ENCODE measurements at regions not wholly inside any gene's neighbourhood (a gene's known extent, or its start where the extent isn't known, plus 50 kb on each side); places are given as distances from the start of the nearest gene placed in this dataset.

- H4K20me1 ChIP-seq, result no peaks in the 10 kb centered on the region
- no peak overlapping the region for H3K9ac ChIP-seq
- H3K36me3 ChIP-seq, result no peaks in the 10 kb centered on the region
- H3K4me3 ChIP-seq, result no peak overlapping the region
- H3K4me1 ChIP-seq, result no peaks in the 10 kb centered on the region
- no peak overlapping the region for H3K4me2 ChIP-seq
- H3K9me3 ChIP-seq (replicated peaks in 1 of 11), result no peaks in the 10 kb centered on the region; a peak in 1 of 22 replicates
- no peak overlapping the region for H3K27ac ChIP-seq
- no peaks in the 10 kb centered on the region for H3K27me3 ChIP-seq
- TF ChIP-seq Cebpa-rat (IDR thresholded peaks at IDR 0.05), result no peak
Observed at GRCh38 chr6:22349051-22349450, 52.2 kb upstream of the PRL start.

GRCh38 chr6:22349528-22349927 lies 52.7 kb upstream of the PRL start:
- Histone ChIP-seq H3K27ac (no peak overlapping the region), H3K36me3 (no peaks in the 10 kb centered on the region), H4K20me1 (no peaks in the 10 kb centered on the region), H3K9me3 (replicated peaks in 1 of 11) (no peaks in the 10 kb centered on the region; a peak in 1 of 22 replicates), H3K4me1 (no peaks in the 10 kb centered on the region), H3K9ac (no peak overlapping the region), H3K4me2 (no peak overlapping the region), H3K27me3 (no peaks in the 10 kb centered on the region), H3K4me3 (no peak overlapping the region)
- no peak for TF ChIP-seq Cebpa-rat (IDR thresholded peaks at IDR 0.05)

GRCh38 chr6:22350109-22350508 lies 53.3 kb upstream of the PRL start:
- Histone ChIP-seq H3K27me3 (no peaks in the 10 kb centered on the region), H3K36me3 (no peaks in the 10 kb centered on the region), H4K20me1 (no peaks in the 10 kb centered on the region), H3K9me3 (replicated peaks in 1 of 11) (peaks cover 0 to 4% (median 0%) of the 10 kb centered on the region in 11 experiments; a peak in 3 of 22 replicates), H3K9ac (no peak overlapping the region), H3K4me2 (no peak overlapping the region), H3K4me1 (no peaks in the 10 kb centered on the region), H3K4me3 (no peak overlapping the region), H3K27ac (no peak overlapping the region)
- TF ChIP-seq Cebpa-rat (IDR thresholded peaks at IDR 0.05), result no peak

- Histone ChIP-seq H3K4me1 (no peaks in the 10 kb centered on the region), H3K27me3 (no peaks in the 10 kb centered on the region)
Observed at GRCh38 chr6:22353101-22353500, 56.3 kb upstream of the PRL start.

GRCh38 chr6:22356362-22356940 lies 59.6 kb upstream of the PRL start:
- Histone ChIP-seq H3K4me2 (no peak overlapping the region), H4K20me1 (no peaks in the 10 kb centered on the region), H3K4me3 (no peak overlapping the region), H3K27me3 (no peaks in the 10 kb centered on the region), H3K9me3 (replicated peaks in 1 of 11) (peaks cover 0 to 8% (median under 1%) of the 10 kb centered on the region in 11 experiments; a peak in 3 of 22 replicates), H3K9ac (no peak overlapping the region), H3K4me1 (no peaks in the 10 kb centered on the region), H3K36me3 (no peaks in the 10 kb centered on the region), H3K27ac (no peak overlapping the region)
- TF ChIP-seq Cebpa-rat (IDR thresholded peaks at IDR 0.05), result no peak

More at GRCh38 chr6:22353101-22353500, 56.3 kb upstream of the PRL start:
- no peak for TF ChIP-seq Cebpa-rat (IDR thresholded peaks at IDR 0.05)
- no peaks in the 10 kb centered on the region for H4K20me1 ChIP-seq
- no peak overlapping the region for H3K27ac ChIP-seq
- no peak overlapping the region for H3K4me3 ChIP-seq
- H3K36me3 ChIP-seq, result no peaks in the 10 kb centered on the region
- peaks cover 0 to 8% (median 0%) of the 10 kb centered on the region in 11 experiments; a peak in 3 of 22 replicates for H3K9me3 ChIP-seq (replicated peaks in 1 of 11)
- H3K4me2 ChIP-seq, result no peak overlapping the region
- H3K9ac ChIP-seq, result no peak overlapping the region

DNA sequence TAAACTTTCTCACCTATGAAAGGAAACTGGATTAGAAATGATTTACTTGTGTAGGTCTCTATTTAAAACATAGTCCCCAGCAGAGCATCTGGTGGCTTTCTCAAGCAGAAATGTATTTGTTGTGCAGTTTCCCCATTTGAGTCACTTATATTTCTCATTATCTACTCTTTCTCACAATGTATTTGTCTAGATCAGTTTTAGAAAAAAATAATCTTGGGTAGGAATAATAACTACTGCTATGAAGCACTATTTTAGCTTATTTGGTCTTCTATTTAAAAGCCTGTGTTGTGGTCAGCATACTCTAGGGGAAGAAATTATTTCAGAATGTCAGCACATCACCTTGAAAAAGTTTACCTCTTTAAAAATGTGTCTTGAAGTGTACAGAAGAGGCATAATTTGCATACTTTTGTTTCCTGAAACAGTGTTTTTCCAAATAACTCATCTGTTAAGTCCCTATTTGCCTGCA lies 60.9 kb upstream of the PRL start:
- Histone ChIP-seq H3K36me3 (no peaks in the 10 kb centered on the region), H3K9me3 (replicated peaks in 1 of 11) (peaks cover 0 to 9% (median 3%) of the 10 kb centered on the region in 11 experiments; a peak in 4 of 22 replicates), H3K27ac (no peak overlapping the region), H3K4me3 (no peak overlapping the region), H3K4me1 (0 out of 20 replicates have a peak, but pooled peaks cover 0 to under 1% (median 0%) of the 10 kb centered on the region in 10 experiments), H3K4me2 (no peak overlapping the region), H3K9ac (no peak overlapping the region), H3K27me3 (no peaks in the 10 kb centered on the region), H4K20me1 (no peaks in the 10 kb centered on the region)
- no peak for TF ChIP-seq Cebpa-rat (IDR thresholded peaks at IDR 0.05)

- no peaks in the 10 kb centered on the region for H3K36me3 ChIP-seq
- no peaks in the 10 kb centered on the region for H3K27me3 ChIP-seq
- no peak overlapping the region for H3K27ac ChIP-seq
- no peak overlapping the region for H3K4me3 ChIP-seq
- H3K4me1 ChIP-seq, result 0 out of 20 replicates have a peak, but pooled peaks cover 0 to 3% (median 0%) of the 10 kb centered on the region in 10 experiments
- TF ChIP-seq Cebpa-rat (IDR thresholded peaks at IDR 0.05), result no peak
- H4K20me1 ChIP-seq, result no peaks in the 10 kb centered on the region
- H3K9ac ChIP-seq, result no peak overlapping the region
- no peak overlapping the region for H3K4me2 ChIP-seq
- H3K9me3 ChIP-seq (replicated peaks in 1 of 11), result peaks cover 0 to 7% (median 0%) of the 10 kb centered on the region in 11 experiments; a peak in 1 of 22 replicates
Observed at GRCh38 chr6:22361576-22361975, 64.7 kb upstream of the PRL start.

GRCh38 chr6:22362361-22362760 lies 65.5 kb upstream of the PRL start:
- Histone ChIP-seq H3K36me3 (no peaks in the 10 kb centered on the region), H3K9ac (no peak overlapping the region), H3K9me3 (replicated peaks in 1 of 11) (peaks cover 0 to 5% (median 0%) of the 10 kb centered on the region in 11 experiments; a peak in 1 of 22 replicates), H3K4me3 (no peak overlapping the region), H4K20me1 (no peaks in the 10 kb centered on the region), H3K4me2 (no peak overlapping the region), H3K27me3 (no peaks in the 10 kb centered on the region), H3K4me1 (0 out of 20 replicates have a peak, but pooled peaks cover 0 to 3% (median 0%) of the 10 kb centered on the region in 10 experiments), H3K27ac (no peak overlapping the region)
- TF ChIP-seq Cebpa-rat (IDR thresholded peaks at IDR 0.05), result no peak

DNA sequence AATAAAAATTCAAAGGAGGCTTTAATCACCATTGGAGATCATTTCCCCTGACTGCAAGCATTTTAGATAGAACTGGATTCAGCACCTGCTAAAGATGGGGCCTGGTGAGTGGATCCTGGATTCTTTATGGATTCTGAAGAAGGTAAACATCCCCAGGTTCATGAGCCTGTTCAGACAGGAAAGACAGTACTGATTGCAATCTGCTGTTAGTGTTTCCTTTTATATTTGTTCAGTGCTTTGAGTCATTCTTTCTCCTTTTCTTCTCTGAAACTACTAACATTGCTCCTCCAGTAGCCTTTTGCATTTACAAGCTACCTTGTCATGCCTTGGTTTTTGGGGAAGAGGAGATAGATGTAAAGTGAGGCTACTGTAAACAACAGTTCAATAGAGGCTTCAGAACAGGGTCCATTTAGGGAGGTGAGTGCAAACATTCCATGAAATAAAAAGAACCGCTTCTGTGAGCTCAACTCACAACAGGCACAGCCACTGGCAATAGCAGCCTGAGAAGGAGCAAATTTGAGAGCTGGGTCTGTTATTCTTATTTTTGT lies 66.4 kb upstream of the PRL start:
- 0 out of 20 replicates have a peak, but pooled peaks cover 0 to 3% (median 0%) of the 10 kb centered on the region in 10 experiments for H3K4me1 ChIP-seq

More for the DNA sequence above, 66.4 kb upstream of the PRL start:
- H3K27ac ChIP-seq, result no peak overlapping the region
- no peak for TF ChIP-seq Cebpa-rat (IDR thresholded peaks at IDR 0.05)
- H3K9ac ChIP-seq, result no peak overlapping the region
- H3K4me2 ChIP-seq, result no peak overlapping the region
- H3K9me3 ChIP-seq (replicated peaks in 1 of 11), result peaks cover 0 to 5% (median 0%) of the 10 kb centered on the region in 11 experiments; a peak in 1 of 22 replicates
- H3K27me3 ChIP-seq, result no peaks in the 10 kb centered on the region
- no peaks in the 10 kb centered on the region for H3K36me3 ChIP-seq
- H4K20me1 ChIP-seq, result no peaks in the 10 kb centered on the region
- H3K4me3 ChIP-seq, result no peak overlapping the region

Measured in BLaER1 treated with 17β-estradiol and CSF1 and Interleukin-3, amounts not matched to agents 10 nM and 100 nM (cell line).